SU-DHL-6 (cell line): ENCODE measurements at regions not wholly inside any gene's neighbourhood (a gene's known extent, or its start where the extent isn't known, plus 50 kb on each side); places are given as distances from the start of the nearest gene placed in this dataset.

Experiments used
- CTCF ChIP-seq: fragments of 200-600 bp; sonication (generic); IDR thresholded peaks from one replicate; pipeline ENCODE4 v1.5.1; 2017; ENCODE audit warnings: antibody characterized with exemption, mild to moderate bottlenecking, low read length, moderate library complexity; ENCODE audit not compliant: insufficient read depth, poor library complexity, severe bottlenecking
- EZH2phosphoT487 ChIP-seq: fragments of 200-600 bp; sonication (generic), shearing (Covaris generic); conservative IDR thresholded peaks from 2 replicates; pipeline ENCODE4 v1.6.1; 2018; ENCODE audit warnings: mild to moderate bottlenecking, antibody characterized with exemption, low read length, moderate library complexity, mixed read lengths

- TF ChIP-seq CTCF: no peak
- no peak for TF ChIP-seq EZH2phosphoT487
These were observed 515.3 kb downstream of the ZBBX start for GRCh38 chr3:166864473-166865467.
